Neutrophil (primary cell): ENCODE measurements at regions not wholly inside any gene's neighbourhood (a gene's known extent, or its start where the extent isn't known, plus 50 kb on each side); places are given as distances from the start of the nearest gene placed in this dataset.

Source experiments
- H3K27ac ChIP-seq: fragments of 200-600 bp; sonication (generic); 2 replicates; pipeline ENCODE4 v1.5.1; 2016; ENCODE audit warnings: mild to moderate bottlenecking, moderate library complexity
- H3K27me3 ChIP-seq: fragments of 200-600 bp; sonication (generic); 2 replicates; pipeline ENCODE4 v1.6.0; 2016; ENCODE audit warnings: mild to moderate bottlenecking
- H3K36me3 ChIP-seq: fragments of 200-600 bp; sonication (generic); 2 replicates; pipeline ENCODE4 v1.5.1; 2017
- H3K4me1 ChIP-seq, 2 experiments: fragments of 200-600 bp in 1 of 2; sonication (generic) in 1 of 2; 1 replicate in 1 of 2; 2 replicates in 1 of 2; pipeline versions ENCODE4 v1.5.1 to v1.6.1; 2013 to 2016; ENCODE audit warnings: low read depth in 1 of 2, low read length in 1 of 2, mild to moderate bottlenecking in 1 of 2, moderate library complexity in 1 of 2; ENCODE audit not compliant: control insufficient read depth in 1 of 2, insufficient read depth in 1 of 2
- H3K4me3 ChIP-seq, 2 experiments: fragments of 200-600 bp in 1 of 2; sonication (generic) in 1 of 2; 1 replicate in 1 of 2; 2 replicates in 1 of 2; pipeline ENCODE4 v1.5.1; 2013 to 2016; ENCODE audit warnings: low read depth in 1 of 2, low read length in 1 of 2, mild to moderate bottlenecking in 1 of 2, moderate library complexity in 1 of 2
- H3K9me3 ChIP-seq: fragments of 200-600 bp; sonication (generic); 2 replicates; pipeline ENCODE4 v1.5.1; 2016
- TF ChIP-seq, protein P1 (sequence below): fragments of 200-600 bp; sonication (generic); IDR thresholded peaks from 2 replicates; pipeline ENCODE4 v1.5.1; 2016; ENCODE audit warnings: antibody characterized with exemption

DNA sequence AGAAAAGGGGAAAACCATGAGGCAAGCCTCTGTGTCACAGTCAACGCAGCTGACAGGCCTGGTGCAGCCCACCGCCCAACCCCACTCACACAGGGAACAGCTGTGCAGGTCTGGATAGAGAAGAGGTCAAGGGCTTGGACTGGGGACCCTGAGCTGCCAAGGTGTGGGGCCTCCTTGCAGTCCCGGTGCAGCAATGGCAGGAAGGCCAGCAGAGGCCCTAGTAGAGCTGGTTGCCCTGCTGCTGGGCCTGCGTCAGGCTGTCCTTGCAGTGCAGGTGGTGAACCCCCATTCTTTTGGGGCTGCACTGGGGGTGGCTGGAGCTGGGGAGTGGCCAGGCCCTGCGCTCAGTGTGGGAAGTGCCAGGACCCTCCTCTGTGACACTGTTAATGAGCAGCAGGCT is 482.0 kb downstream of the SMARCA1 start:
- TF ChIP-seq, protein P1, sequence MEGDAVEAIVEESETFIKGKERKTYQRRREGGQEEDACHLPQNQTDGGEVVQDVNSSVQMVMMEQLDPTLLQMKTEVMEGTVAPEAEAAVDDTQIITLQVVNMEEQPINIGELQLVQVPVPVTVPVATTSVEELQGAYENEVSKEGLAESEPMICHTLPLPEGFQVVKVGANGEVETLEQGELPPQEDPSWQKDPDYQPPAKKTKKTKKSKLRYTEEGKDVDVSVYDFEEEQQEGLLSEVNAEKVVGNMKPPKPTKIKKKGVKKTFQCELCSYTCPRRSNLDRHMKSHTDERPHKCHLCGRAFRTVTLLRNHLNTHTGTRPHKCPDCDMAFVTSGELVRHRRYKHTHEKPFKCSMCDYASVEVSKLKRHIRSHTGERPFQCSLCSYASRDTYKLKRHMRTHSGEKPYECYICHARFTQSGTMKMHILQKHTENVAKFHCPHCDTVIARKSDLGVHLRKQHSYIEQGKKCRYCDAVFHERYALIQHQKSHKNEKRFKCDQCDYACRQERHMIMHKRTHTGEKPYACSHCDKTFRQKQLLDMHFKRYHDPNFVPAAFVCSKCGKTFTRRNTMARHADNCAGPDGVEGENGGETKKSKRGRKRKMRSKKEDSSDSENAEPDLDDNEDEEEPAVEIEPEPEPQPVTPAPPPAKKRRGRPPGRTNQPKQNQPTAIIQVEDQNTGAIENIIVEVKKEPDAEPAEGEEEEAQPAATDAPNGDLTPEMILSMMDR = no peak
- Histone ChIP-seq H3K4me3 (no peak overlapping the region), H3K36me3 (no peaks in the 10 kb centered on the region), H3K27ac (no peak overlapping the region), H3K4me1 (no peaks in the 10 kb centered on the region), H3K9me3 (no peaks in the 10 kb centered on the region), H3K27me3 (no peaks in the 10 kb centered on the region)

DNA sequence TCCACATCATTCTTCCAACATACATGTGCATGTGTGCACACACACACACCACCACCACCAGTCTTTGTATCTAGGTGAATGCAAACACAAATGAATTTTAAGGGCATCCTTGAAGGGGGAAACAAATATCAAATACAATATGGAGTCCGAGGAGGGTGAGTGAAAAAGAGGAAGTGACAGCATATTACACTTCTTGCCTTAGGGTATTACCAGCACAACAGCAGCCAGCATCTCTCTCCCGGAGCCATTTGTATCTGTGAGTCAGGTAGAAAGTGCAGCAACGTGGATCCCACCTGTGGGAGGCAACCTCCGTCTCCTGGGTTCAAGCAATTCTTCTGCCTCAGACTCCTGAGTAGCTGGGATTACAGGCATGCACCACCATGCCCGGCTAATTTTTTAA is 483.2 kb downstream of the SMARCA1 start:
- Histone ChIP-seq H3K36me3 (no peaks in the 10 kb centered on the region), H3K9me3 (no peaks in the 10 kb centered on the region), H3K4me3 (no peak overlapping the region), H3K27ac (no peak overlapping the region), H3K27me3 (no peaks in the 10 kb centered on the region), H3K4me1 (no peaks in the 10 kb centered on the region)
- TF ChIP-seq, protein P1 = no peak

- no peaks in the 10 kb centered on the region for H3K36me3 ChIP-seq
- H3K27ac ChIP-seq = no peak overlapping the region
- TF ChIP-seq, protein P1 = no peak
- no peaks in the 10 kb centered on the region for H3K9me3 ChIP-seq
- no peak overlapping the region for H3K4me3 ChIP-seq
- H3K27me3 ChIP-seq = no peaks in the 10 kb centered on the region
- H3K4me1 ChIP-seq = no peaks in the 10 kb centered on the region
These were observed 484.1 kb downstream of the SMARCA1 start for GRCh38 chrX:129039176-129039575.

DNA sequence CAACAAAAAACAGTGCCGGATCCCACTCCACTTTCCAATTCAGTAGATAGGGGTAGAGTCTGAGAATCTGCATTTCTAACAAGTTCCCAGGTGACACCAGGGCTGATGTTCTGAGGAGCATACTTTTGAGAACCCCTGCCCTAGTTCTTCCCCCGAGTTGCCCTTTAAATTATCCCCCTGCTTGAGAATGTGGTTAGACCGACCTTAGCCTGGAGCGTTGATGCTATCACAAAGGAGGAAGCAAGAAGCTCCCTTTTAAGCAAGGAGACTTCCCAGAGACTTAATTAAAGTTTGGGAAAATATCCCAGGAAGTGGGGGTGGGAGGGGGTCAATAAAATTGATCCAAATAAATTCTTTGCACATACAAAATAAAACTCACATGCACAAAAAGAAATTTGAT is 485.9 kb downstream of the SMARCA1 start:
- H3K27me3 ChIP-seq = no peaks in the 10 kb centered on the region
- H3K4me3 ChIP-seq = no peak overlapping the region
- no peaks in the 10 kb centered on the region for H3K36me3 ChIP-seq
- H3K4me1 ChIP-seq = no peaks in the 10 kb centered on the region
- no peaks in the 10 kb centered on the region for H3K9me3 ChIP-seq
- H3K27ac ChIP-seq = no peak overlapping the region
- TF ChIP-seq, protein P1 = no peak

GRCh38 chrX:129035180-129035579 is 488.1 kb downstream of the SMARCA1 start:
- no peak overlapping the region for H3K27ac ChIP-seq
- H3K4me3 ChIP-seq = no peak overlapping the region
- H3K4me1 ChIP-seq = no peaks in the 10 kb centered on the region
- H3K36me3 ChIP-seq = no peaks in the 10 kb centered on the region
- no peaks in the 10 kb centered on the region for H3K27me3 ChIP-seq
- TF ChIP-seq, protein P1 = no peak
- no peaks in the 10 kb centered on the region for H3K9me3 ChIP-seq

- Histone ChIP-seq H3K9me3 (no peaks in the 10 kb centered on the region), H3K27ac (no peak overlapping the region), H3K4me1 (no peaks in the 10 kb centered on the region), H3K4me3 (no peak overlapping the region), H3K36me3 (no peaks in the 10 kb centered on the region), H3K27me3 (no peaks in the 10 kb centered on the region)
- TF ChIP-seq, protein P1 = no peak
These were observed 489.1 kb downstream of the SMARCA1 start for GRCh38 chrX:129034196-129034595.
